ENCODE measurements at regions not wholly inside any gene's neighbourhood (a gene's known extent, or its start where the extent isn't known, plus 50 kb on each side); places are given as distances from the start of the nearest gene placed in this dataset.

GRCh38 chr3:82567029-82567600, 805.7 kb upstream of the GBE1 start:
- TF ChIP-seq EZH2 (IDR thresholded peaks at IDR 0.05; ENCODE audit: insufficient read depth, poor library complexity, severe bottlenecking) (no peak), EZH2phosphoT487 (IDR thresholded peaks at IDR 0.05; ENCODE audit: insufficient read depth, low read depth) (no peak)
